Stimulated activated naive CD8-positive, alpha-beta T cell treated with anti-CD3 and anti-CD28 coated beads, Interleukin-15, Interleukin-2, amounts not matched to agents 100 ng/mL and 50 ng/mL, for 24 hours (primary cell): ENCODE measurements at regions not wholly inside any gene's neighbourhood (a gene's known extent, or its start where the extent isn't known, plus 50 kb on each side); places are given as distances from the start of the nearest gene placed in this dataset.

Experiments
- H3K27ac Mint-ChIP-seq: one replicate; pipeline ENCODE4 v1.8.0; 2021; ENCODE audit warnings: mild to moderate bottlenecking, mixed read lengths
- H3K27me3 Mint-ChIP-seq: one replicate; pipeline ENCODE4 v1.8.0; 2021; ENCODE audit warnings: mixed read lengths
- H3K36me3 Mint-ChIP-seq: one replicate; pipeline ENCODE4 v1.8.0; 2021; ENCODE audit warnings: low read depth, mixed read lengths
- H3K4me1 Mint-ChIP-seq: one replicate; pipeline ENCODE4 v1.8.0; 2021; ENCODE audit warnings: low read depth, mixed read lengths
- H3K4me3 Mint-ChIP-seq: one replicate; pipeline ENCODE4 v1.8.0; 2021; ENCODE audit warnings: mild to moderate bottlenecking, mixed read lengths
- H3K9me3 Mint-ChIP-seq: one replicate; pipeline ENCODE4 v1.8.0; 2021; ENCODE audit warnings: mixed read lengths

DNA sequence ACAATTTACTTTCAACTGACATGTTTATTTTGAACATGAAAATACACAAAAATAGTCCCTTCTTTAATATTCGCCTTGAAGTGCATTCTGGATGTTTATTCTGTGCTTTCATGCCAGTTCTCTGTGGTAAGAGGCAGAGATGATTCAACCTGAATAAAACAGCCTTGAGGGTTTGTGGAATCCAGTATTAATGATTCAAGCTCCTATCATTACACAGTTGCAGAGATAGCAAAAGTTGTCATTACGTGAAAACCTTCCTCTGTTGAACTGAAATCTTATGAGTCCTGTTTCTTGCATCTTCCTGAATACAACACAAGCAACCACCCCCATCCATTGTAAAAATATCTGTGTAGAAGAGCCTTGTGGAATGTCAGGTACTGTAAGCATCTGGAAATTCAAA, 142.3 kb upstream of the HTR2A start:
- no peaks in the 10 kb centered on the region for H3K9me3 Mint-ChIP-seq
- H3K27ac Mint-ChIP-seq = no peak overlapping the region
- H3K4me3 Mint-ChIP-seq = no peak overlapping the region
- H3K36me3 Mint-ChIP-seq = no peaks in the 10 kb centered on the region
- peaks cover 19% of the 10 kb centered on the region for H3K27me3 Mint-ChIP-seq
- no peaks in the 10 kb centered on the region for H3K4me1 Mint-ChIP-seq

DNA sequence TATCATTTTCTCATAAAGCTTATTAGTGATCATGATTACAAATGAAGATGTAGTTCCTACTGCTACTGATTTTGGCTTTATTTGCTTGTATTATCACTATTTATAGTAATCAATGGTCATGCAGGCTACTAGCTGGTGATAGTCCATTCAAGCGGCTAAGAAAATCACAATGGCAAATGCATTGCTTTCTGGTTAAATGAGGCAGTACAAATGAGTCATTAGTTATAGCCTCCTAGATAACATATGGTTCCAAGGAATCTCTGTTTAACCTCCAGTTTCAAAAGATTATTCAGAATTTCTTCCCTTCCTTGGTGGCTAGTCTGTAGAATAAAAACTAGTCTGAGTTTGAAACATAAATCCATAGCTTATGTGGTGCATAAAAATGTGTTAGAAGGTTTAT, 141.3 kb upstream of the HTR2A start:
- Mint-ChIP-seq H3K27ac (no peak overlapping the region), H3K4me3 (no peak overlapping the region), H3K27me3 (peaks cover 24% of the 10 kb centered on the region), H3K9me3 (no peaks in the 10 kb centered on the region), H3K36me3 (no peaks in the 10 kb centered on the region), H3K4me1 (no peaks in the 10 kb centered on the region)

DNA sequence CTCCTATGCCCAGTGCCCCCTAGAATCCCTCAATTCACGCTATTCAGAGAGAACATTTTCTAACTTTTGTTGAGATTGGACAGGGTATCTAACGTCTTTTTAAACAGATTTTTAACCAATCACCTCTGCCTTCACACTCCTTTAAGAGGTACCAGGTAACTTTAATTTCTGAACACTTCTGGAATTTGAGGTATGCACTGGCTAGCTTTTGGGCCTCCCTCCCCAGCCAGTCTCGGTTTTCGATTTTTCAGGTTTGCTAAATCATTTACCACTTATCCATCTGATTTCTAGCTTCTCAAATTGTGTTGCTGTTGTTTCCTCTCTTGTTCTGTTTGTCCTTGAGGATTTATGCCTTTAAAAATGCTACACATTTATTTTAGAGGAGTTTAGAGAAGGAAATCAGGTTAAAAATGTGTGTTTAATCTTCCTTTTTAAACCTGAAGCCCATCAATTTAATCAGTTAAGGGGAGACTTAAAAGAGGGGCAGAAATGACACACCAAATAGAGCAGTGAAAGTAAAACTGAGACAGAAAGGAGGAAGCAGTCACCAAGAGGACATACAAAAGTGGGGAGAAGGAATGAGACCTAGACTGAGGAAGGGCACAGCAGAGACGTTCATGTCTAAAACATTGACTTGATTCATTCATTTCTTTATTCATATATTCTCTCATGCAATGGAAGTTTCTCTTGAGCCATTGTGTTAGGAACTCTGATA, 139.6 kb upstream of the HTR2A start:
- H3K27ac Mint-ChIP-seq = no peak overlapping the region
- no peaks in the 10 kb centered on the region for H3K36me3 Mint-ChIP-seq
- H3K27me3 Mint-ChIP-seq = peaks cover 30% of the 10 kb centered on the region
- H3K4me1 Mint-ChIP-seq = no peaks in the 10 kb centered on the region
- no peak overlapping the region for H3K4me3 Mint-ChIP-seq
- no peaks in the 10 kb centered on the region for H3K9me3 Mint-ChIP-seq

DNA sequence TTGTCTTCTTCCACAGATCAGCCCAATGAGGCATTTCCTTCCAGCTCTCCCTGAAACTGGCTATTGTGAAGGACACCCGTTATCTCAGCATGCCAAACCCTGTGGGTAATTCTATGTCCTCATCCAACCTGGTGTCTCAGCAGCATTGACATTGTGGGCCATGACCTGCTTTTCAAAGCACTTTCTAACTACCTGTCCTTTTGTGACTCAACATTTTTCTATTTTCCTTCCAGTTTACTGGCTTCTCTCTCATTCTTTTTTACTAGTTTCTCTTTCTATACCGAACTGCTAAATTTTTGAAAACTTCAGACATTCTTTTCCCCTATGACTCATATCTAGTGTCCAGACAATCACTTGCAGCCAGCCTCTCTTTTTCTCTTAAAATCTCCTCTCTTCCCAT, 136.4 kb upstream of the HTR2A start:
- Mint-ChIP-seq H3K27ac (no peak overlapping the region), H3K4me3 (no peak overlapping the region), H3K36me3 (no peaks in the 10 kb centered on the region), H3K4me1 (no peaks in the 10 kb centered on the region), H3K27me3 (peaks cover 23% of the 10 kb centered on the region), H3K9me3 (no peaks in the 10 kb centered on the region)

DNA sequence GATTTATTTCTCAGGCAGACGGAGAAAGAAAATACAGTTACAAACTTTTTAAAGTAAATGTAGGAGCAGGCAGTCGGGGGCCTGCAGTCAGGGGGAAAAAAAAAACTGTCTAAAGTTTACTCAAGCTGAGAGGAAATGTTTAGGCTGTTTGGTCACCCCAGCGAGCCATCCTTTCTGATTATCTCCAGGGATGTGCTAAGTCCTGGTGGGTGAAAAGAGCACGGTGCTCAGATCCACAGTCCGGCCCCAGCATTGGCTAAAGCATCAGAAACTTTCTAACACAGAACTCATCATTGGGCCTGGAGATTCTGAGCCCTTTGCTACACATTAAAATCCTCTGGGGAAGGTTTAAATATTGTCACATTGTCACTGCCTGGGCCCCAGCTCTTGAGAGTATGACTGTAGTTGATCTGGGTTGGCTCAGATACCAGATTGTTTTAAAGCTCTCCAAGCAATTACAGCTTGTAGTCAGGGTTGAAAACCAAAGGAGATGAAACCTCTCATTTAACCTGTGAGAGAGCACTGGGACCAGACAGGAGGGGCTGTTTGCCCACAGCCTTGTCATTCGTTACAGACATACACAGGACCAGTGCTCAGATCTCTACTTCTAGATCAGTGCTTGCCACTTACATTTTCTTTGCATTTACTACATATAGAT, 131.1 kb upstream of the HTR2A start:
- Mint-ChIP-seq H3K4me1 (no peaks in the 10 kb centered on the region), H3K27me3 (peaks cover 3% of the 10 kb centered on the region), H3K36me3 (no peaks in the 10 kb centered on the region), H3K9me3 (no peaks in the 10 kb centered on the region), H3K4me3 (no peak overlapping the region), H3K27ac (no peak overlapping the region)

DNA sequence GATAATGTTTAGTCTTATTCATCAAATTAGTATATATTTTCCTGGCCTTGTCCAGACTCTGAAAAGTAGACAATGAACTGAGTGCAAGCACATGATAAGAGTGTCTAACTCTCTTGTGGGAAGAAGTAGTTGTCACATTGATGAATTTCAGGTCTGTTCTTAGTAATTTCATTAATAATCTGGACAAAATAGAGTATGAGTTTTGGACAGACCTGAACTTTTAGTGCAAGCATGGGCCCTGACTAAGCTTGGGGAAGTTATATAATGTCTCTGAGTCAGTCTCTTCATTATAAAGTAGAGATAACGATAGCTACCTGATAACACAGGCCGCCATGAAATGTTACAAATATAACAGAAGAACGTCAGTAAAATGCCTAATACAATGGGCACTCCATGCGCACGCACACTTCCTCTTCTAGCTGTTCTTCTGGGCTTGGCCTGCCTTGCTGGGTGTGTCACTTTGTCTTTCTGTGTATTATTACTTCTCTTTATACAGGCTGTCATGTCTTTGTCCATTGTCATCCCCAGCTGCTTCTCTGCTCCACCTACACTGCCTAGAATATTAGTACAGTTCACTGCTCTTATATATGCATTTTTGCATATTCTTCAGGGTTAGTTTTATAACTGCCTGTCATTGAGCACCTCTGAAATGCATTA, 129.1 kb upstream of the HTR2A start:
- Mint-ChIP-seq H3K27ac (no peak overlapping the region), H3K4me1 (no peaks in the 10 kb centered on the region), H3K9me3 (no peaks in the 10 kb centered on the region), H3K27me3 (no peaks in the 10 kb centered on the region), H3K4me3 (no peak overlapping the region), H3K36me3 (no peaks in the 10 kb centered on the region)

DNA sequence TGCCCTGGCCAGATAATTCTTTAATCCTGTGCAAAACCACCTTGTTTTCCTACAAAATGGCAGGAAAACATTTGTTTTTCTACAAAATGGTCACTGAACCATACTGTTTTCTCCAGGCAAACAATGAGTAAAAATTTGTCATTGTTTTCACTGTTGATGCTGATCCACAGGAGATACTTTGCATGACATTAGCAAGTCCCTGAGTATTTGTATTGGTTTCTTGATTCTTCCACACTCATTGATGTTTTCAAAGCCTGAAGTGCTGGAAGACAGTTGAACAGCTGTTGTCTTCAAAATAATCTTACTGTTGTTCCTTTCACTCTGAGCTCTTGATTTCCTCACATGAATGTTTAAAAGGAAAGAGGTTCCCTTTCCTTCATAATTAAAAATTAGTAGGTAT, 123.1 kb upstream of the HTR2A start:
- Mint-ChIP-seq H3K27ac (no peak overlapping the region), H3K4me1 (no peaks in the 10 kb centered on the region), H3K36me3 (no peaks in the 10 kb centered on the region), H3K27me3 (no peaks in the 10 kb centered on the region), H3K9me3 (no peaks in the 10 kb centered on the region), H3K4me3 (no peak overlapping the region)

DNA sequence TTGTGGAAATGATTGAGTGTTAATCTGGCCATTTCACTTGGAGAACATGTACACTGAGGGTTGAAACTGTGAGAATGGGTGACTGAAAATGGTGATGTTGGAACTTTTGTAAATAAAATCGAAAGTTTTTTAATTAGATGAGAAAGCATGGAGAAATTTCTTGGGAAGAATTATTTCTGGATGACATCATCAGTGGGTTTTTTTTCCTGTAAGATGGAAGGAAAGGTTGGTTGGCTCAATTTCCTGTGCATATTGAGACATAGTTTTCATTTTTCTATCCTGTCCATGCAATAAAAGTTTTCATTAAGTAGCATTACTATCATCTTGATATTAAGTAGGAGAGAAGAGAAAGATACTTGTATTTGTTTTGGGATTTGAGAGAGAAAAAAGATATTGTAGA, 120.6 kb upstream of the HTR2A start:
- Mint-ChIP-seq H3K27ac (no peak overlapping the region), H3K4me1 (no peaks in the 10 kb centered on the region), H3K36me3 (no peaks in the 10 kb centered on the region), H3K27me3 (no peaks in the 10 kb centered on the region), H3K4me3 (no peak overlapping the region), H3K9me3 (no peaks in the 10 kb centered on the region)

DNA sequence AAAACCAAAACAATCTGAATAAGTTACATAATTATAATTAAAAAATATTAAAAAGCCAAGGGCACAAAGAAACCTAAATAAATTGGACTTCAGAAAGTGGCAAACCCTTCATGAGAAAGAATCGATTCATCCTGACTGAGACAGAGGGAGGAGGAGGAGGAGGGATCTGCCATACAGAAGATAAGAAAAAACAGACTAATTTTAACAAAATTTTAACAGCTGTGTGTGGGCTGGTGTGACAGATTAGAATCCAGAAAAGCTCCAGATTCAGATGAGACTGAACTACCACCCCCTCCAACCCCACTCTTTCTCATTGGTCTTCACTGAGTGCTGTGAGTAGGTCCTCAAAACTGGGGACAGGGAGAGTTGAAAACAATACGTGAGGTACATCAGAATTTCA, 111.5 kb upstream of the HTR2A start:
- Mint-ChIP-seq H3K9me3 (no peaks in the 10 kb centered on the region), H3K27ac (no peak overlapping the region), H3K27me3 (peaks cover 18% of the 10 kb centered on the region), H3K4me1 (no peaks in the 10 kb centered on the region), H3K4me3 (no peak overlapping the region), H3K36me3 (no peaks in the 10 kb centered on the region)

DNA sequence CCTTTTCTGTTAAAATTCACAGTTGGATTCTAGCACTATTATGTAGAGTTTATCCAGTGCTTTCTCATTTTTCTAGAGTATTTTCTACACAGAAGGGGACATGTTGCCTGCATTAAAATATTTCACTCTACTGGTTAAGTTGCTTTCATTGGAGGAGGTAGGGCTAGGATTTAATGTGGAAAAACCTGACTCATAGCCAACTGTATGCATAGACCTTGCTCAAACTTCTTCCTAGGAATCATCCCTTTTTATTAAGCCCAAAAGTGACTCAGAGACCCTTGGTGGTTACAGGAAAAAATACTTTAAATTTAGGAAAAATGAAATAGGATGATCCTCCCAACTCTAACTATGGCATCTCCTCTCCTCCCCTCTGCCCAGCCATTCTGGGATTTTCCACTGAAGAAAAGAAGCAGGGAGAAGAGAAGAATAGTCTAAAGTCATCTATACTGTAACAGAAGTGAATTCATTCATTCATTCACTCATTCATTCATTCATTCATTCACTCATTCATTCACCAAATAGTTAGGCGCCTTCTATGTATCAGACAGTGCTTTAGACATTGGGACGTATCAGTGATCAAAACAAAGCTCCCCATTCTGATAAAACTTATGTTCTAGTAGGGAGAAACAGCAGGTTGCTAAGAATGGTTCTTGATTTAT, 109.0 kb upstream of the HTR2A start:
- no peaks in the 10 kb centered on the region for H3K9me3 Mint-ChIP-seq
- H3K4me3 Mint-ChIP-seq = no peak overlapping the region
- no peaks in the 10 kb centered on the region for H3K36me3 Mint-ChIP-seq
- H3K27me3 Mint-ChIP-seq = peaks cover 33% of the 10 kb centered on the region
- no peak overlapping the region for H3K27ac Mint-ChIP-seq
- no peaks in the 10 kb centered on the region for H3K4me1 Mint-ChIP-seq

DNA sequence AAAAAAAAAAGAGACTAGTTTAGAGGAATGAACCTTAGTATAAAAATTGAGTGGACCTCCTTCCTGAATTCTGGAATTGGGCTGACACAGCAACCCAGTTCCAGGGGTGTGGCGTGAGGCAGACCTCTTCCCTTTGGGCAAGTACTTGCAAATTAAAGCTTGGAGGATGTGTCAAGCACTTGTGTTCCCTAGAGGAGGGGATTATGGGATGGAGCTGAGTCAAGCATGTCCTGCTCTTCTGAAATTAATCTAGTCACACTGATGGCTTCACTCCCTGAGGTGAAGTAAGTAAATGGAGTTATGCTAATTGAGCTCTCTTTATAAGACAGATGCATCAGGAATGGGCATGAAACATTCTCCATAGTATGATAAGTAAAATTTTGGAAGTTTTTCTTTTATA, 107.7 kb upstream of the HTR2A start:
- H3K4me1 Mint-ChIP-seq = no peaks in the 10 kb centered on the region
- no peak overlapping the region for H3K27ac Mint-ChIP-seq
- H3K9me3 Mint-ChIP-seq = no peaks in the 10 kb centered on the region
- H3K4me3 Mint-ChIP-seq = no peak overlapping the region
- no peaks in the 10 kb centered on the region for H3K36me3 Mint-ChIP-seq
- H3K27me3 Mint-ChIP-seq = peaks cover 33% of the 10 kb centered on the region

DNA sequence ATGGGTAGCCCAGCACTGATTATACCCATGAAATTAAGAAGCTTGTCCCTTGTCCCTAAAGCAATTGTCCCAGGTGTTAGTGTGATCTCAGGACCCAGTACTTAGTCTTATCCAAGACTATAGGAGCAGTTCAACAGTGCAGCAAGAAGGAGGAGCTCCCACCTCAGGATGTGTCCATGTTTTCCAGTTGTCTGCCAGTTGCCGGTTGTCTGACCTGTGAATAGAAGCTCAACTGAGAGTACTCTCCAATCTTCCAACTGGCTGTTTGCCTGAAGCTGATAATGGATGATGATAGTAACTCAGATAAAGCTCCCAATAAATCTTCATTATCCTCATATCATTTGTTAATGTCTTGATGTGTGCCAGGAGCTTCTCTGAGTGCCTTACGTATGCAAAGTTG, 107.2 kb upstream of the HTR2A start:
- no peaks in the 10 kb centered on the region for H3K36me3 Mint-ChIP-seq
- no peaks in the 10 kb centered on the region for H3K9me3 Mint-ChIP-seq
- H3K4me3 Mint-ChIP-seq = no peak overlapping the region
- H3K27me3 Mint-ChIP-seq = peaks cover 33% of the 10 kb centered on the region
- H3K4me1 Mint-ChIP-seq = no peaks in the 10 kb centered on the region
- H3K27ac Mint-ChIP-seq = no peak overlapping the region

DNA sequence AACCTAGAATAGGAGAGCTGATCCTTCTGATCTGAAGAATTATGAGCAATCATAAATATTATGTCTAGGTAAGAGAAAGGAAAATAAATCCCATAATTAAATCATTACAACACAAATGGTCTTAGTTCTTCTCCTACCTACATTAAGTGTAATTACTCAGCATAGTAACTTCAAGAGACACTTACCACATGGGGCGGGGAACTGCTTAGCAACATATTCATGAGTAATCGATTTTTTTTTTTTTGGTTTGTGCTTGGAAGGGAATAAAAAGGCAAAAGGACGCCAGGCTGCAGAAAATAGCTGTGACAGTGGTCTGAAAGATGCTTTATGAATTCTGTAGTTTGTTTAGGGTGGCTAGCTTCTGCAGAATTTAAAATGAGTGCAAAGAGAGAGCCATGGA, 103.3 kb upstream of the HTR2A start:
- Mint-ChIP-seq H3K4me3 (no peak overlapping the region), H3K36me3 (no peaks in the 10 kb centered on the region), H3K4me1 (no peaks in the 10 kb centered on the region), H3K27me3 (peaks cover 23% of the 10 kb centered on the region), H3K27ac (no peak overlapping the region), H3K9me3 (no peaks in the 10 kb centered on the region)

DNA sequence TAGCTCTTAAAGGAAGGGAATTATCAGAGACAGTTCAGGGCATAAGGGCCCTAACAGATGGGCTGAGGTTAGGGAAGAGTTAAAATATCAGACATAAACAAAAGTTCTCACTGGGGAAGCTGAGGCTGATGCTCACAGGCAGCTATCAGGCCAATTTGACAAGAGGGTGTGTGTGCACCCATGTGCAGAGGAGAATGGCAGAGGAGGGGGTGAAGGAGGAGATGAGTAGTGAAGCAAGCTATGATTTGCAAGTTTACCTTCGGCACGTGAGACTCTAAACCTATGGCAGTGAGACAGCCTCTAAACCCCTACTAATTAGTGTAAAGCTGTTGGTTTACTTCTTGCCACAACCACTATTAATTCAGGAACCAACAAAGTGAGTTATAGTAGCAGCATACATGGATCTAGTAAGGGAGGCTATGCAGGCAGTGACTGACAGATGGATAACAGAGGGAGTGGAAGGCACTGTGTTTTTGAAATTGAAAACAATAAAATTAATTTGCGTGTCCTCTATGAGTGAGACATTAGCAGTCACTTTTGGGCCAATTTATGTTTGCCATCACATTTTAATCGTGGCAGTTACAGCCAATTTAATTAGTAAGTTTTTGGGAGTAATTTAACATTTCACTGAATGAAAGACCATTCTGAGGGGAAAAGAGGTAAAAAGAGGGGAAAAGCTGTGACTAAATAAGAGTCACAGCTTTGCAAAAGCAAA, 99.6 kb upstream of the HTR2A start:
- Mint-ChIP-seq H3K9me3 (no peaks in the 10 kb centered on the region), H3K27me3 (peaks cover 4% of the 10 kb centered on the region), H3K4me1 (no peaks in the 10 kb centered on the region), H3K36me3 (no peaks in the 10 kb centered on the region), H3K4me3 (no peak overlapping the region), H3K27ac (no peak overlapping the region)

DNA sequence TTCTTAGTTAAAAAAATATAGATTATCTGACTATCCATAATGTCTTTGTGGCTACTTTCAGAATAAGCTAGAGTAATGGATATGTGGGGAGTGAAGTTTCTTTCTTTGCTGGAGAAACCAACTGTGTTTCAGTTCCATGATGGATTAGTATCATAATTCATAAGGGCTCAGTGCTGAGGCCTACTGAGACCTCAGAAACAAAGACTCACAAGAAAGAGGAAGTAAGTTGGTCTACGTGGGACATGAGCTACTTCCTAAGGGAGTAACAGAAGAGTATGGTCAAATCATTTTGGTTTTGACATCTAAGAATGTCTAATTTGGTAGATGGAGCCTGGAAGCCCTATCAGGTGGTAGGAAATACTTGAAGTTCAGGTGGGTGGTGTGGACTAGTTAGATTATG, 99.0 kb upstream of the HTR2A start:
- no peaks in the 10 kb centered on the region for H3K27me3 Mint-ChIP-seq
- H3K27ac Mint-ChIP-seq = no peak overlapping the region
- no peaks in the 10 kb centered on the region for H3K36me3 Mint-ChIP-seq
- H3K9me3 Mint-ChIP-seq = no peaks in the 10 kb centered on the region
- no peak overlapping the region for H3K4me3 Mint-ChIP-seq
- H3K4me1 Mint-ChIP-seq = no peaks in the 10 kb centered on the region
